GM23338 (cell line): ENCODE measurements at regions not wholly inside any gene's neighbourhood (a gene's known extent, or its start where the extent isn't known, plus 50 kb on each side); places are given as distances from the start of the nearest gene placed in this dataset.

Experiments
- ATAC-seq: fragments of 200-7000 bp; cut with Tn5 transposase; 3 replicates; pipeline ENCODE4 v1.9.1; 2020
- DNase-seq: peaks from one replicate; pipeline ENCODE4 v3.0.0-alpha.2; 2015; ENCODE audit warnings: low spot score
- H2AFZ ChIP-seq: fragments of 200-600 bp; sonication (generic); 2 replicates; pipeline ENCODE4 v1.8.0; 2016; ENCODE audit warnings: antibody characterized with exemption, mild to moderate bottlenecking, moderate library complexity
- H3F3A ChIP-seq: fragments of 200-600 bp; sonication (generic); replicated peaks from 2 replicates; pipeline ENCODE4 v1.8.0; 2017; ENCODE audit warnings: antibody characterized with exemption, mixed run types, low read depth
- H3K27ac ChIP-seq: fragments of 200-600 bp; sonication (generic); 2 replicates; pipeline ENCODE4 v1.6.1; 2016; ENCODE audit warnings: low read depth
- H3K27me3 ChIP-seq: fragments of 200-600 bp; sonication (generic); 2 replicates; pipeline ENCODE4 v1.8.0; 2016; ENCODE audit warnings: mild to moderate bottlenecking, mixed run types, moderate library complexity; ENCODE audit not compliant: insufficient read depth
- H3K36me3 ChIP-seq: fragments of 200-600 bp; sonication (generic); 2 replicates; pipeline ENCODE4 v1.8.0; 2016; ENCODE audit warnings: mild to moderate bottlenecking; ENCODE audit not compliant: insufficient read depth
- H3K4me1 ChIP-seq: fragments of 200-600 bp; sonication (generic); 2 replicates; pipeline ENCODE4 v1.8.0; 2016; ENCODE audit warnings: mild to moderate bottlenecking, moderate library complexity; ENCODE audit not compliant: insufficient read depth
- H3K4me2 ChIP-seq: fragments of 200-600 bp; sonication (generic); 2 replicates; pipeline ENCODE4 v1.7.1; 2017; ENCODE audit warnings: mixed run types
- H3K4me3 ChIP-seq: fragments of 200-600 bp; sonication (generic); 2 replicates; pipeline ENCODE4 v1.6.1; 2016; ENCODE audit warnings: mixed run types
- H3K79me2 ChIP-seq: fragments of 200-600 bp; sonication (generic); replicated peaks from 2 replicates; pipeline ENCODE4 v1.8.0; 2017; ENCODE audit warnings: mild to moderate bottlenecking; ENCODE audit not compliant: insufficient read depth
- H3K9me2 ChIP-seq: fragments of 200-600 bp; sonication (generic); 2 replicates; pipeline ENCODE4 v1.8.0; 2017; ENCODE audit not compliant: insufficient read depth
- H4K20me1 ChIP-seq: fragments of 200-600 bp; sonication (generic); replicated peaks from 2 replicates; pipeline ENCODE4 v1.8.0; 2017; ENCODE audit warnings: mild to moderate bottlenecking; ENCODE audit not compliant: insufficient read depth
- H3K27ac Mint-ChIP-seq: 2 replicates; pipeline ENCODE4 v1.8.0; 2020; ENCODE audit warnings: inconsistent platforms, mild to moderate bottlenecking, moderate library complexity, mixed read lengths
- H3K27me3 Mint-ChIP-seq: 3 replicates; pipeline ENCODE4 v1.8.0; 2022; ENCODE audit warnings: low read depth, mild to moderate bottlenecking, moderate library complexity, mixed read lengths, inconsistent platforms; ENCODE audit not compliant: insufficient read depth, poor library complexity
- H3K36me3 Mint-ChIP-seq: 3 replicates; pipeline ENCODE4 v1.8.0; 2021; ENCODE audit warnings: low read depth, mild to moderate bottlenecking, inconsistent platforms, moderate library complexity, mixed read lengths
- H3K4me1 Mint-ChIP-seq: 3 replicates; pipeline ENCODE4 v1.8.0; 2020; ENCODE audit warnings: mild to moderate bottlenecking, inconsistent platforms, mixed read lengths
- H3K4me3 Mint-ChIP-seq: 3 replicates; pipeline ENCODE4 v1.8.0; 2021; ENCODE audit warnings: moderate library complexity, mild to moderate bottlenecking, inconsistent platforms, mixed read lengths
- H3K9me3 Mint-ChIP-seq: 3 replicates; pipeline ENCODE4 v1.8.0; 2020; ENCODE audit warnings: moderate library complexity, mild to moderate bottlenecking, inconsistent platforms, mixed read lengths
- CREB1 ChIP-seq: fragments of 250-450 bp; sonication (Bioruptor Pico); IDR thresholded peaks from 2 replicates; pipeline ENCODE4 v1.5.0; 2020; ENCODE audit warnings: low read depth, mild to moderate bottlenecking, moderate library complexity
- CTCF ChIP-seq, 2 experiments: fragments of 200-600 bp in 1 of 2; sonication (generic) in 1 of 2; conservative IDR thresholded peaks; 2 replicates each; pipeline versions ENCODE4 v1.5.1 to v1.6.1; 2016 to 2017; ENCODE audit warnings: antibody characterized with exemption in 2 of 2, low read depth in 2 of 2, mild to moderate bottlenecking in 2 of 2, moderate library complexity in 1 of 2
- ETS1 ChIP-seq: IDR thresholded peaks from 2 replicates; pipeline ENCODE4 v1.6.1; 2016; ENCODE audit warnings: antibody characterized with exemption
- EZH2 ChIP-seq: fragments of 200-600 bp; sonication (generic); IDR thresholded peaks from one replicate; pipeline ENCODE4 v1.8.0; 2017; ENCODE audit warnings: antibody characterized with exemption, mild to moderate bottlenecking, low read depth; ENCODE audit not compliant: unreplicated experiment
- EZH2phosphoT487 ChIP-seq: fragments of 200-600 bp; sonication (generic); IDR thresholded peaks from one replicate; pipeline ENCODE4 v1.8.1; 2018; ENCODE audit warnings: antibody characterized with exemption; ENCODE audit not compliant: unreplicated experiment
- JUNB ChIP-seq: IDR thresholded peaks from one replicate; pipeline ENCODE4 v1.6.1; 2016; ENCODE audit warnings: antibody characterized with exemption; ENCODE audit not compliant: unreplicated experiment
- NANOG ChIP-seq: IDR thresholded peaks from 2 replicates; pipeline ENCODE4 v1.6.1; 2016; ENCODE audit warnings: antibody characterized with exemption, borderline replicate concordance
- POLR2AphosphoS5 ChIP-seq: IDR thresholded peaks from 2 replicates; pipeline ENCODE4 v1.6.1; 2016; ENCODE audit warnings: antibody characterized with exemption, low read depth
- REST ChIP-seq: IDR thresholded peaks from one replicate; pipeline ENCODE4 v1.6.1; 2018; ENCODE audit warnings: antibody characterized with exemption; ENCODE audit not compliant: unreplicated experiment
- STAT1 ChIP-seq: IDR thresholded peaks from one replicate; pipeline ENCODE4 v1.6.1; 2016; ENCODE audit warnings: antibody characterized with exemption; ENCODE audit not compliant: unreplicated experiment
- ZNF114 ChIP-seq: fragments of 250-450 bp; sonication (Bioruptor Pico); IDR thresholded peaks from 2 replicates; pipeline ENCODE4 v1.5.0; 2020; ENCODE audit warnings: mild to moderate bottlenecking, moderate library complexity
- ZNF331 ChIP-seq: fragments of 250-450 bp; sonication (Bioruptor Pico); IDR thresholded peaks from 2 replicates; pipeline ENCODE4 v1.5.0; 2020; ENCODE audit warnings: low read depth, mild to moderate bottlenecking, moderate library complexity
- ZNF462 ChIP-seq: fragments of 250-450 bp; sonication (Bioruptor Pico); IDR thresholded peaks from 2 replicates; pipeline ENCODE4 v1.5.0; 2020; ENCODE audit warnings: mild to moderate bottlenecking, moderate library complexity

GRCh38 chr10:43748560-43748959, 99.9 kb upstream of the ZNF32 start:
- Mint-ChIP-seq H3K9me3 (no peaks in the 10 kb centered on the region; the same call in 2 of the 3 replicates), H3K4me1 (peaks cover under 1% of the 10 kb centered on the region; the same call in 2 of the 3 replicates), H3K36me3 (no peaks in the 10 kb centered on the region), H3K27ac (no peak overlapping the region), H3K4me3 (no peak overlapping the region), H3K27me3 (peaks cover 11% of the 10 kb centered on the region)
- H3K4me1 ChIP-seq, result peaks cover 4% of the 10 kb centered on the region; the same call in 1 of the 2 replicates
- TF ChIP-seq CREB1 (CRISPR knock-in tag), result no peak
- TF ChIP-seq EZH2, result no peak
- no peak for TF ChIP-seq JUNB
- TF ChIP-seq EZH2phosphoT487, result no peak
- TF ChIP-seq CTCF (conservative IDR thresholded peaks at IDR 0.05; ENCODE audit: low read depth in 2 of 2), result no peak
- TF ChIP-seq ZNF462, result no peak
- TF ChIP-seq ZNF114 (CRISPR knock-in tag), result no peak
- TF ChIP-seq NANOG, result no peak
- TF ChIP-seq ETS1, result no peak
- no peak for TF ChIP-seq ZNF331
- TF ChIP-seq POLR2AphosphoS5, result no peak
- TF ChIP-seq REST, result no peak
- no peak for TF ChIP-seq STAT1
- H3K4me3 ChIP-seq, result no peak overlapping the region
- H2AFZ ChIP-seq, result no peak overlapping the region
- H3F3A ChIP-seq, result no peaks in the 10 kb centered on the region
- H3K4me2 ChIP-seq, result no peak overlapping the region
- H3K27me3 ChIP-seq, result no peaks in the 10 kb centered on the region
- no peak overlapping the region for H3K27ac ChIP-seq
- no peak for ATAC-seq
- DNase-seq, result no peak
- no peaks in the 10 kb centered on the region for H3K9me2 ChIP-seq
- H4K20me1 ChIP-seq, result no peaks in the 10 kb centered on the region
- no peaks in the 10 kb centered on the region for H3K36me3 ChIP-seq
- H3K79me2 ChIP-seq, result no peaks in the 10 kb centered on the region
